SU-DHL-6 (cell line): ENCODE measurements at regions not wholly inside any gene's neighbourhood (a gene's known extent, or its start where the extent isn't known, plus 50 kb on each side); places are given as distances from the start of the nearest gene placed in this dataset.

Experiments
- H2AFZ ChIP-seq: fragments of 200-600 bp; sonication (generic); 2 replicates; pipeline ENCODE4 v1.6.1; 2014; ENCODE audit warnings: low read depth, mild to moderate bottlenecking, moderate library complexity, mixed read lengths, antibody characterized with exemption, low read length; ENCODE audit not compliant: severe bottlenecking
- H3F3A ChIP-seq: fragments of 200-600 bp; shearing (Covaris generic); 2 replicates; pipeline ENCODE4 v1.6.0; 2016; ENCODE audit warnings: antibody characterized with exemption, mild to moderate bottlenecking; ENCODE audit not compliant: insufficient read depth
- H3K27ac ChIP-seq: fragments of 200-600 bp; sonication (generic); 2 replicates; pipeline ENCODE4 v1.5.1; 2016; ENCODE audit warnings: low read depth, mild to moderate bottlenecking, low read length, moderate library complexity, mixed read lengths
- H3K27me3 ChIP-seq: fragments of 200-600 bp; sonication (generic), shearing (Covaris generic); 2 replicates; pipeline ENCODE4 v1.6.0; 2014; ENCODE audit warnings: mild to moderate bottlenecking, low read length
- H3K36me3 ChIP-seq: fragments of 200-600 bp; sonication (generic); 2 replicates; pipeline ENCODE4 v1.6.1; 2014; ENCODE audit warnings: mild to moderate bottlenecking, low read length, mixed read lengths
- H3K4me2 ChIP-seq: fragments of 300-600, 200-600 bp; shearing (Covaris generic), sonication (generic); 2 replicates; pipeline ENCODE4 v1.6.0; 2014; ENCODE audit warnings: low read length, low read depth, mild to moderate bottlenecking; ENCODE audit not compliant: poor library complexity, severe bottlenecking
- H3K4me3 ChIP-seq: fragments of 200-600 bp; sonication (generic); 2 replicates; pipeline ENCODE4 v1.5.1; 2014; ENCODE audit warnings: antibody characterized with exemption, low read length, mild to moderate bottlenecking, mixed read lengths; ENCODE audit not compliant: insufficient read depth, poor library complexity, severe bottlenecking
- H3K79me2 ChIP-seq: fragments of 200-600 bp; sonication (generic); 2 replicates; pipeline ENCODE4 v1.6.1; 2014; ENCODE audit warnings: mild to moderate bottlenecking, low read length, moderate library complexity; ENCODE audit not compliant: insufficient read depth
- H3K9ac ChIP-seq: fragments of 200-600 bp; sonication (generic); 2 replicates; pipeline ENCODE4 v1.7.0; 2014; ENCODE audit warnings: mild to moderate bottlenecking, low read length
- H3K9me2 ChIP-seq: fragments of 200-600 bp; sonication (generic); replicated peaks from 2 replicates; pipeline ENCODE4 v1.6.1; 2014; ENCODE audit warnings: low read length; ENCODE audit not compliant: insufficient read depth
- H3K9me3 ChIP-seq: fragments of 200-600 bp; sonication (generic); 2 replicates; pipeline ENCODE4 v1.6.1; 2014; ENCODE audit warnings: low read length, mixed read lengths; ENCODE audit not compliant: insufficient read depth
- H4K20me1 ChIP-seq: fragments of 200-600 bp; sonication (generic); 2 replicates; pipeline ENCODE4 v1.6.1; 2014; ENCODE audit warnings: low read depth, mild to moderate bottlenecking, antibody characterized with exemption, low read length, moderate library complexity, mixed read lengths
- CTCF ChIP-seq: fragments of 200-600 bp; sonication (generic); IDR thresholded peaks from one replicate; pipeline ENCODE4 v1.5.1; 2017; ENCODE audit warnings: antibody characterized with exemption, mild to moderate bottlenecking, low read length, moderate library complexity; ENCODE audit not compliant: insufficient read depth, poor library complexity, severe bottlenecking
- EZH2phosphoT487 ChIP-seq: fragments of 200-600 bp; sonication (generic), shearing (Covaris generic); conservative IDR thresholded peaks from 2 replicates; pipeline ENCODE4 v1.6.1; 2018; ENCODE audit warnings: mild to moderate bottlenecking, antibody characterized with exemption, low read length, moderate library complexity, mixed read lengths

- Histone ChIP-seq H2AFZ (no peak overlapping the region), H3K9me2 (no peaks in the 10 kb centered on the region), H3K79me2 (no peaks in the 10 kb centered on the region), H3K9me3 (no peaks in the 10 kb centered on the region), H3K36me3 (no peaks in the 10 kb centered on the region), H3K27ac (no peak overlapping the region), H3K4me3 (no peak overlapping the region), H3K4me2 (no peak overlapping the region), H3K27me3 (no peaks in the 10 kb centered on the region), H4K20me1 (no peaks in the 10 kb centered on the region), H3F3A (no peaks in the 10 kb centered on the region), H3K9ac (no peak overlapping the region)
- TF ChIP-seq EZH2phosphoT487 (no peak), CTCF (no peak)
Observed at GRCh38 chr2:41930807-41931566, 116.8 kb upstream of the PKDCC start.

GRCh38 chr2:41932241-41933045, 115.4 kb upstream of the PKDCC start:
- no peak for TF ChIP-seq EZH2phosphoT487
- no peak for TF ChIP-seq CTCF
- Histone ChIP-seq H3K27ac (no peak overlapping the region), H3K36me3 (no peaks in the 10 kb centered on the region), H3K9me3 (no peaks in the 10 kb centered on the region), H3F3A (no peaks in the 10 kb centered on the region), H3K4me3 (no peak overlapping the region), H4K20me1 (no peaks in the 10 kb centered on the region), H3K79me2 (no peaks in the 10 kb centered on the region), H3K9ac (no peak overlapping the region), H3K4me2 (no peak overlapping the region), H3K27me3 (no peaks in the 10 kb centered on the region), H3K9me2 (no peaks in the 10 kb centered on the region), H2AFZ (no peak overlapping the region)

- Histone ChIP-seq H3F3A (no peaks in the 10 kb centered on the region), H3K79me2 (no peaks in the 10 kb centered on the region), H3K4me3 (no peak overlapping the region), H3K9me2 (no peaks in the 10 kb centered on the region), H3K9ac (no peak overlapping the region), H4K20me1 (no peaks in the 10 kb centered on the region), H3K27ac (no peak overlapping the region), H3K4me2 (no peak overlapping the region), H3K36me3 (no peaks in the 10 kb centered on the region), H2AFZ (no peak overlapping the region), H3K27me3 (no peaks in the 10 kb centered on the region), H3K9me3 (no peaks in the 10 kb centered on the region)
- TF ChIP-seq CTCF, result no peak
- no peak for TF ChIP-seq EZH2phosphoT487
Observed at GRCh38 chr2:41933046-41933420, 114.8 kb upstream of the PKDCC start.
